Large intestine (tissue), 3 donors: ENCODE measurements at regions not wholly inside any gene's neighbourhood (a gene's known extent, or its start where the extent isn't known, plus 50 kb on each side); places are given as distances from the start of the nearest gene placed in this dataset.

Experiments used
- DNase-seq, 2 donors: peaks; one replicate each; pipeline versions ENCODE4 v3.0.0 to v3.0.0-alpha.2; 2013
- H3K27ac ChIP-seq: one replicate; pipeline ENCODE4 v1.5.1; 2013; ENCODE audit warnings: low read length
- H3K27me3 ChIP-seq: 2 replicates; pipeline ENCODE4 v1.6.1; 2013; ENCODE audit warnings: low read length; ENCODE audit not compliant: control insufficient read depth, insufficient read depth
- H3K36me3 ChIP-seq: 2 replicates; pipeline ENCODE4 v1.6.1; 2013; ENCODE audit warnings: low read length; ENCODE audit not compliant: control insufficient read depth, insufficient read depth
- H3K4me1 ChIP-seq: one replicate; pipeline ENCODE4 v1.6.1; 2013; ENCODE audit warnings: low read length; ENCODE audit not compliant: control insufficient read depth, insufficient read depth
- H3K4me3 ChIP-seq: one replicate; pipeline ENCODE4 v1.5.1; 2013; ENCODE audit warnings: low read length
- H3K9me3 ChIP-seq: one replicate; pipeline ENCODE4 v1.6.1; 2013; ENCODE audit warnings: mild to moderate bottlenecking, low read depth, low read length, moderate library complexity; ENCODE audit not compliant: control insufficient read depth
- WGBS: methylation state at CpG from one replicate; pipeline ENCODE4 v1.1.5; 2013; ENCODE audit warnings: low lambda C conversion rate; ENCODE audit not compliant: insufficient coverage; 5-methylcytosine and 5-hydroxymethylcytosine counted together

DNA sequence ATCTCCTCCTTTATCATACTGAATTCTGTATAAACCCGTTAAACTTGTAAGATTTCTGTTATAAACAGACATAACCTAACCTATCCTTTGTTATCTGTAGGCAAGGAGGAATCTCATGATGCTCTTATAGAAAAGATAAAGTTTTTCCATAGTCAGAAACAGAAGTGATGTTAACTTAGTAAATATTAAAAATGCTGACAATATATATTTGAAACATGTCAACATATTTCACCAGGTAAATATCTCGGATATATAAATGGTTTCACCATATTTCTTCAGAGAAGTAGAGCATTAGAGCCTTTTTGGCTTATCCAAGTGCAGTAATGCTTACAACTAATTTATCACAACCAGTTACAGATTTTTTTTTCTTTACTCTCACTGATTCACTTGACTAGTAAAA lies 625.9 kb downstream of the PDHA2 start:
- Histone ChIP-seq H3K27ac (no peak overlapping the region), H3K4me3 (no peak overlapping the region), H3K9me3 (no peaks in the 10 kb centered on the region), H3K27me3 (no peaks in the 10 kb centered on the region), H3K4me1 (no peaks in the 10 kb centered on the region), H3K36me3 (no peaks in the 10 kb centered on the region)
- 100% methylated on average over 1 of the region's 2 CpGs for WGBS
- DNase-seq: no peak

DNA sequence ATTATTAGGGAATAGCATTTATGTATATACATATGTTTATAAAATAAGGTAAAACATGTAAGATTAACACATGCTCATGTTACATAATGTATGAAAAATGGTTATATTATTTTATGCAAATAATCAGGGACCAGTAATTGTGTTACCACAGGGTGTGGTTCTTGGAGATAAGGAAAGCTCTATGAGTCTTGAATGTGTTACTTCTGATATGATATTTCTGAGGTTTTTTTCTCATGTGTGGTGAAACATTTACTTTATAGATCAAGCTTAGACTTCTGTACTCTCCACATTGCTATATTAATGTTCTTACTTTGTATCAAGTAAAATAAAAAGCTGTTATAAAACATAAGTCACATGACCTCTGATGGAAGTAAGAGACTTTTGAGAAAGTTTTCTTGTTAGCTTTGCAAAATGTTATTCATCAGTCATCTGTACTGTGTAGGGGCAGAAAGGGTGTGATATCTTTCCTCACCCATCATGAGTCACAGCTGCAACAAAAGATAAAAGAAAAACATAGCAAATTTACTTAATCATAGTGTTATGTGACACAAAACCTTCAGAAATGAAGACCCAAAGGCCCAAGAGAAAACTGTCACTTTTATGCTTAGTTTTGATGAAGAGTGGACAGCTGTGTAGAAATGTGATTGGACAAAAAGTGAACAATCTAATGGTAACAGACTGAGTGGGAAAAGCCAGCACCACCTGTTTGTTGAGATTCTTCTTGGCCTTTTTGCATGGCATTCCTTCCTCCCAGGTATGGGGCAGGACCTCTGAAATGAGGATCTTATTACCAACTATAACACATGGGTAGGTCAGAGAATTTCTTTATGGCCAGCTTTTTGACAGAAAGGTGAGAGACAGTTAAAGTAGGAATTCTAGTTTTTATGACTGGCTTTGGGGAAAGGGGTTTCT lies 632.3 kb downstream of the PDHA2 start:
- no peaks in the 10 kb centered on the region for H3K27me3 ChIP-seq
- no peak overlapping the region for H3K4me3 ChIP-seq
- peak in 1 of 2 donors; percentile 23 for DNase-seq
- no peaks in the 10 kb centered on the region for H3K4me1 ChIP-seq
- no peaks in the 10 kb centered on the region for H3K36me3 ChIP-seq
- no peak overlapping the region for H3K27ac ChIP-seq
- H3K9me3 ChIP-seq: no peaks in the 10 kb centered on the region

DNA sequence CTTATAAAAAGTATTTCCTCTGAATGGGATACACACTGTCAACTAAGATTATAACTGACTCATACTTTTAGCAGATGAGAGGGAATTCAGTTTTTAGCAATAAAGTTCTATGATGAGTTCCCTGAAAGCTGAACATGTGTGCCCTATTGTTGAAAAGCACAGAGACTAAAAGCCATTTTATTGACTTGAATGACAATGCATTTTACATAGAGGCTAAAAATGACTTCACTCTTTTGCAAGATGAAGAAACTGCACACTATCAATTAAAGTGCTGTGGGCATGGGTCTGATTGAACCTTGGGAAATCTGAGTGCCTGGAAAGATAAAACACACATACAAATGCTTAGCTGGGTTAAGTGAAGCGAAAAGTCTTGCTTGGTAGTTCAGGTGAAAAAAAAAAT lies 633.4 kb downstream of the PDHA2 start:
- no peak for DNase-seq
- no peak overlapping the region for H3K27ac ChIP-seq
- H3K36me3 ChIP-seq: no peaks in the 10 kb centered on the region
- H3K27me3 ChIP-seq: no peaks in the 10 kb centered on the region
- no peaks in the 10 kb centered on the region for H3K9me3 ChIP-seq
- H3K4me3 ChIP-seq: no peak overlapping the region
- H3K4me1 ChIP-seq: no peaks in the 10 kb centered on the region
- 90% methylated on average over 1 of the region's 1 CpG for WGBS

DNA sequence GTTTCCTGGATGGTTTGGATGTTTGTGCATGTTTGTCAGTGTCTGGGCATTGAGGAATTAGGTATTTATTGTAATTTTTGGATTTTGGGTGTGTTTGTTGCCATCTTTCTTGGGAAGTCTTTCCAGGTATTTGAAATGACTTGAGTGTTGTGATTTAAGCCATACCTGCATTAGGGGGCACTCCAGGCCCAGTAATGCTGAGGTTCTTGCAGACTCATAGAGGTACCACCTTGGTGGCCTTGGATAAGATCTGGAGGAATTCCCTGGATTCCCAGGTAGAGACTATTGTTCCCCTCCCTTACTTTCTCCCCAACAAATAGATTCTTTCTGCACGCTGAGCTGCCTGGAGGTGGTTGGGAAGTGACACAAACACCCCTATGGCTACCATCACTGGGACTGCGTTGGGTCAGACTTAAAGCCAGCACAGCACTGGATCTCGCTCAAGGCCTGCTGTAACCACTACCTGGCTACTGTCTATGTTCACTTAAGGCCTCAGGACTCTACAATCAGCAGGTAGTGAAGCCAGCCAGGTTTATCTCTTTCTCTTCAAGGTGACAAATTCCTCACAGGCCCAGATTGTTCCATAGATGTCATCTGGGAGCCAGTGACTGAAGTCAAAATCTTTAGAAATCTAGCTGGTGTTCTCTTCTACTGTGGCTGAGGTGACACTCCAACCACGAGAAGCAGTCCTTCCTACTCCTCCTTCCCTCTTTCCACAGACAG lies 643.6 kb downstream of the PDHA2 start:
- WGBS: no CpG with 5 or more reads among the region's 4 CpGs
- H3K27me3 ChIP-seq: no peaks in the 10 kb centered on the region
- H3K4me3 ChIP-seq: no peak overlapping the region
- H3K27ac ChIP-seq: no peak overlapping the region
- no peaks in the 10 kb centered on the region for H3K4me1 ChIP-seq
- no peaks in the 10 kb centered on the region for H3K9me3 ChIP-seq
- DNase-seq: no peak
- H3K36me3 ChIP-seq: no peaks in the 10 kb centered on the region

DNA sequence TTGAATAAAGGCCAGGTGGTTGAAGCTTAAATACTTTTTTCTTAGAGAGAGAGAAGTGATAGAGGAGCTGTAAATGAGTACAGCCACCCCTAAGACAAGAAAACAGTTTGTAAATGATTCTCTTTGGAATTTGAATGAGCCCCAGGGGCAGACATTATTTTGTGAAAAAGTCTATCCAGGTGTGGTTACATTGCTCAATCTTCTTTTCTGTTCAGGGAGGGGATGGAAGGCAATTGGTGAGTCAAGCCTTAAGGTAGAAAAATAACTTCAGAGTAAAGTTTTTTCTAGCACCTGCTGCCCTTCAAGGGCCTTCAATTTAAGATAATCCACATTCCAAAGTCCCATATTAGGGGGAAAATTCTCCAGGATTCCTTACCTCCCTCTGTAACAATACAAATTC lies 646.7 kb downstream of the PDHA2 start:
- Histone ChIP-seq H3K4me1 (no peaks in the 10 kb centered on the region), H3K9me3 (no peaks in the 10 kb centered on the region), H3K4me3 (no peak overlapping the region), H3K27ac (no peak overlapping the region), H3K36me3 (no peaks in the 10 kb centered on the region), H3K27me3 (no peaks in the 10 kb centered on the region)
- DNase-seq: no peak

DNA sequence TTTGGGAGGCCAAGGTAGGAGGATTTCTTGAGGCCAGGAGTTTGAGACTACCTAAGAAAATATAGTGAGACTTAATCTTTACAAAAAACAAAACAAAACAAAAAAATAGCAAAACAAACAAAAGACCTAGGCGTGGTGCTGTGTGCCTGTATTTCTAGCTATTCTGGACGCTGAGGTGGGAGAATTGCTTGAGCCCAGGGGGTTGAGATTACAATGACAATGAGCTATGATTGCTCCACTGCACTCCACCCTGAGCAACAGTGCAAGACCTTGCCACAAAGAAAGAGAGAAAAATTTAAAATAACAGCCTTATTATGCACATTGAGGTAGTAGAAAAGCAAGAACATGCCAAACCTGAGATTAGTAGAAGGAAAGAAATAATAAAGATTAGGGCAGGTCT lies 657.7 kb downstream of the PDHA2 start:
- no peaks in the 10 kb centered on the region for H3K9me3 ChIP-seq
- no CpG with 5 or more reads among the region's 2 CpGs for WGBS
- H3K36me3 ChIP-seq: no peaks in the 10 kb centered on the region
- H3K27ac ChIP-seq: no peak overlapping the region
- H3K27me3 ChIP-seq: no peaks in the 10 kb centered on the region
- H3K4me3 ChIP-seq: no peak overlapping the region
- no peak for DNase-seq
- H3K4me1 ChIP-seq: no peaks in the 10 kb centered on the region

DNA sequence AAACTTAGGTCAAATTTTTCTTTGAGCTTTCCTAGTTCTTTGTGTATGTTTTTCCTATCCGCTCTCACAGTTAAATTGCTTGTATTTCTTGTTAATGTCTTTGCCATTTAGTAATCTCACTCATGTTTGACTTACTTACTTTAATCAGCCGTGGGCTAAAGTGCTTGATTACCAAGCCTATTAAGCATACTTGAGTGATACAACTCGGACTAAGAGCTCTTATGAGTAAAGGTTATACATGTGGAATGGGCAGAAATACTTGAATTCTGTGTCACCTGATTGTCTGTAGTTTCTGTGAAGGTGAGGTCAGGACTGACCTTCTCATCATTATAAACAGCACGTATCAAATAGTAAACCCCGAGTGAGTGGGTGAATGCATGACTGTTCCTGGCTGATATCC lies 664.5 kb downstream of the PDHA2 start:
- H3K4me3 ChIP-seq: no peak overlapping the region
- no peaks in the 10 kb centered on the region for H3K4me1 ChIP-seq
- DNase-seq: no peak
- 63% methylated on average over 1 of the region's 5 CpGs for WGBS
- no peaks in the 10 kb centered on the region for H3K27me3 ChIP-seq
- H3K36me3 ChIP-seq: no peaks in the 10 kb centered on the region
- no peaks in the 10 kb centered on the region for H3K9me3 ChIP-seq
- no peak overlapping the region for H3K27ac ChIP-seq

DNA sequence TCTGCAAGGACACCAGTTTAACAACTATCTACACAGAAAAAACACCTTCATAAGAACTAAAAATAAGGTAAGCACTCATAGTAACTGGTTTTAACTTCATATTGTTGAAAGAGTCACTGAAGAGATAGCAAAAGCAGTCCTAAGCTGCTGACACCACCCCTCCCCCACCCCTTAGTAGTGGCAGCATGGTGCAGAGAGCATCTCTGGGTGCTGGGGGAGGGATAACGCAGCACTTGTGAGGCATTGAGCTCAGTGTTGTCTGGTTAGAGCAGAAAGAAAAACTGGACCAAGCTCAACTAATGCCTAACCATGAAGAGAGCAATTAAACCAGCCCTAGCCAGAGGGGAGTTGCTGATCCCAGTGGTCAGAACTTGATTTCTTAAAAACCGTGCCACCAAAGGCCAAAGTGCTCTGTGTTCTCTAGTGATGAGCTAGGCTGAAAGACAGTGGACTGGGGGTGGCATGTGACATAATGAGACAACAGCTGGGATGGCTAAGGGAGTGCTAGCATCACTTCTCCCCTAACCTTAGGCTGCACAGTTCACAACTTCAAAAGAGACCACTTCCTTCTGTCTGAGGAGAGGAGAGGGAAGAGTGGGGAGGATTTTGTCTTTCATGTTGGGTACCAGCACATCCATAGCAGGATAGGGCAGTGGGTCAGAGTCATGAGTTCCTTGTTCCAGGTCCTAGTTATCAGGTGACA lies 669.3 kb downstream of the PDHA2 start:
- H3K36me3 ChIP-seq: no peaks in the 10 kb centered on the region
- WGBS: no CpG with 5 or more reads among the region's 2 CpGs
- no peaks in the 10 kb centered on the region for H3K27me3 ChIP-seq
- no peaks in the 10 kb centered on the region for H3K9me3 ChIP-seq
- H3K4me1 ChIP-seq: no peaks in the 10 kb centered on the region
- no peak for DNase-seq
- H3K4me3 ChIP-seq: no peak overlapping the region
- no peak overlapping the region for H3K27ac ChIP-seq

DNA sequence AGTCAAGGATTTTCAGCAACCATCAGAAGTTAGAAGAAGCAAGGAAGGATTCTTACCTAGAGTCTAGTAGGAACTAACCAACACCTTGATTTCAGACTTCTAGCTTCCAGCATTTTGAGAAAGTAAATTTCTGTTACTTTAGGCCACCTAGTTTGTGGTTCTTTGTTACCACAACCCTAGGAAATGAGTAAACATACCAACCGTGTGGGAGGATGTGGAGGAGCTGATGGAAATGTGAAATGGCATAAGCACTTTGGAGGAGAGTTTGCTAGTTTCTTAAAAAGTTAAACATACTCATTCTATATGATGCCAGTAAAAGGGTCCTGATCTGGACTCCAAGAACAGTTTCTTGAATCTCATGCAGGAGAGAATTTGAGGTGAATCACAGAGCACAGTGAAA lies 679.4 kb downstream of the PDHA2 start:
- Histone ChIP-seq H3K4me3 (no peak overlapping the region), H3K36me3 (no peaks in the 10 kb centered on the region), H3K9me3 (peaks cover 8% of the 10 kb centered on the region), H3K27me3 (no peaks in the 10 kb centered on the region), H3K4me1 (no peaks in the 10 kb centered on the region), H3K27ac (no peak overlapping the region)
- no peak for DNase-seq
- WGBS: no CpG with 5 or more reads among the region's 1 CpG

DNA sequence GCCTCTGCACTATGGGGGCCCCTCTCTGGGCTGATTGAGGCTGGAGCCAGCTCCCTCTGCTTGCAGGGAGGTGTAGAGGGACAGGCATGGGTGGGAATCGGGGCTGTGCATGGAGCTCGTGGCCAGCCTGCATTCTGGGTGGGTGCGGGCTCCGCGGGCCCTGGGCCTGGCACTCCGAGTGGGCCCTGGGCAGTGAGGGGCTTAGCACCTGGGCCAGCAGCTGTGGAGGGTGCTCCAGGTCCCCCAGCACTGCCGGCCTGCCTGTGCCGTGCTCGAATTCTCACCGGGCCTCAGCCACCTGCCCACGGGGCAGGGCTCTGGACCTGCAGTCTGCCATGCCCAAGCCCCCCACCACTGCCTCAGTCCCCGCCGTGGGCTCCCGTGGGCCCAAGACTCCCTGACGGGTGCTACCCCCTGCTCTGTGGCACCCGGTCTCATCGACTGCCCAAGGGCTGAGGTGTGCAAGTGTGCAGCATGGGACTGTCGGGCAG lies 681.2 kb downstream of the PDHA2 start:
- peaks cover 8% of the 10 kb centered on the region for H3K9me3 ChIP-seq
- no CpG with 5 or more reads among the region's 18 CpGs for WGBS
- H3K4me3 ChIP-seq: no peak overlapping the region
- H3K27ac ChIP-seq: no peak overlapping the region
- H3K27me3 ChIP-seq: no peaks in the 10 kb centered on the region
- H3K36me3 ChIP-seq: no peaks in the 10 kb centered on the region
- no peaks in the 10 kb centered on the region for H3K4me1 ChIP-seq
- DNase-seq: no peak
